Chondrocyte (in vitro differentiated cells): ENCODE measurements at regions not wholly inside any gene's neighbourhood (a gene's known extent, or its start where the extent isn't known, plus 50 kb on each side); places are given as distances from the start of the nearest gene placed in this dataset.

ENCODE experiments used
- DNase-seq: peaks from one replicate; pipeline ENCODE4 v3.0.0; 2021; ENCODE audit warnings: mixed read lengths, low spot score
- H3K27ac Mint-ChIP-seq: one replicate; pipeline ENCODE4 v1.8.0; 2021; ENCODE audit warnings: mild to moderate bottlenecking, moderate library complexity, mixed read lengths; ENCODE audit not compliant: unreplicated experiment
- H3K27me3 Mint-ChIP-seq: 2 replicates; pipeline ENCODE4 v1.8.0; 2021; ENCODE audit warnings: low read depth, mixed read lengths
- H3K36me3 Mint-ChIP-seq: 2 replicates; pipeline ENCODE4 v1.8.0; 2021; ENCODE audit warnings: low read depth, mixed read lengths
- H3K4me1 Mint-ChIP-seq: 2 replicates; pipeline ENCODE4 v1.8.0; 2021; ENCODE audit warnings: low read depth, mild to moderate bottlenecking, mixed read lengths
- H3K4me3 Mint-ChIP-seq: one replicate; pipeline ENCODE4 v1.8.0; 2021; ENCODE audit warnings: mild to moderate bottlenecking, moderate library complexity, mixed read lengths; ENCODE audit not compliant: unreplicated experiment
- H3K9me3 Mint-ChIP-seq: 2 replicates; pipeline ENCODE4 v1.8.0; 2021; ENCODE audit warnings: low read depth, mixed read lengths
- TF ChIP-seq, protein P1 (sequence below): fragments of 200-600 bp; sonication (generic); IDR thresholded peaks from 2 replicates; pipeline ENCODE4 v1.5.0; 2021; ENCODE audit warnings: antibody characterized with exemption, mild to moderate bottlenecking, moderate library complexity

DNA sequence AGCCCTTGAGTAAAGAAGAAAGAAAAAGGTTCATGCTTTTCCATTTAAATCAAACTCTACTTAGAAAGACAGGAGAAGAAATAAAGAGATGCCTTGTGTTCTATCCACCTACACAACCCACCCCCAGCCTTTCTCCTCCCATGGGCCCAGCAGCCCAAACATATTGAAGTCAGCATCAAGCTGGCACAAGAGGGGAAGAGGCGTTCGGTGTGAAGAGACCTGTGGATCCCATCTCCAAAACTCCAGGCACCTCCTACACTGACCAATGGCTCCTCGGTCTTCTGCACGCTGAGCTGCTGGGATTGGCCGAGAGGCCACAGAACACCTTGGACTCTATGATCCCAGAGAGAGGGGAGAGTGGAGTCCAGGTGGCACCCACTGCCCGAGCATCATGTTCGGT lies 66.0 kb upstream of the CELF2 start:
- no peak overlapping the region for H3K27ac Mint-ChIP-seq
- no peaks in the 10 kb centered on the region for H3K9me3 Mint-ChIP-seq
- DNase-seq = no peak
- no peaks in the 10 kb centered on the region for H3K27me3 Mint-ChIP-seq
- no peaks in the 10 kb centered on the region for H3K36me3 Mint-ChIP-seq
- no peak overlapping the region for H3K4me3 Mint-ChIP-seq
- no peaks in the 10 kb centered on the region for H3K4me1 Mint-ChIP-seq
- TF ChIP-seq, protein P1, sequence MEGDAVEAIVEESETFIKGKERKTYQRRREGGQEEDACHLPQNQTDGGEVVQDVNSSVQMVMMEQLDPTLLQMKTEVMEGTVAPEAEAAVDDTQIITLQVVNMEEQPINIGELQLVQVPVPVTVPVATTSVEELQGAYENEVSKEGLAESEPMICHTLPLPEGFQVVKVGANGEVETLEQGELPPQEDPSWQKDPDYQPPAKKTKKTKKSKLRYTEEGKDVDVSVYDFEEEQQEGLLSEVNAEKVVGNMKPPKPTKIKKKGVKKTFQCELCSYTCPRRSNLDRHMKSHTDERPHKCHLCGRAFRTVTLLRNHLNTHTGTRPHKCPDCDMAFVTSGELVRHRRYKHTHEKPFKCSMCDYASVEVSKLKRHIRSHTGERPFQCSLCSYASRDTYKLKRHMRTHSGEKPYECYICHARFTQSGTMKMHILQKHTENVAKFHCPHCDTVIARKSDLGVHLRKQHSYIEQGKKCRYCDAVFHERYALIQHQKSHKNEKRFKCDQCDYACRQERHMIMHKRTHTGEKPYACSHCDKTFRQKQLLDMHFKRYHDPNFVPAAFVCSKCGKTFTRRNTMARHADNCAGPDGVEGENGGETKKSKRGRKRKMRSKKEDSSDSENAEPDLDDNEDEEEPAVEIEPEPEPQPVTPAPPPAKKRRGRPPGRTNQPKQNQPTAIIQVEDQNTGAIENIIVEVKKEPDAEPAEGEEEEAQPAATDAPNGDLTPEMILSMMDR = no peak

DNA sequence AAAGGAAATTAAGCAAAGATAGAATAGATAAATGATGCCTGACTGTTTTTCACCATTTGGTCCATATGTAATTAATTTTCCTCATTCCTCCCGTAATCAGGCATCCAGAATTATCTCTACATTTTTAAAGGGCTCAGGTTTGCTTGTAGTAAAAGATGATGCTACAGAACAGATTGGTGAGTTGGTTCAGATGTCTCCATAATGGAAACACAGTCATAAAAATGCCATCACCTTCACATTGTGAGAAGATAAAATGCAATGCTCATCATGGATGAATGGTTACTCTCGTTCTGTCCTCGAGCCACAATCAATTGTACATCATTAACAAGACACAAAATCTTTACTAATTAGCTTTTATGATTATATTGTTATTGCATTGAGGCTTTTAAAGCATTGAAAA lies 64.9 kb upstream of the CELF2 start:
- H3K4me3 Mint-ChIP-seq = no peak overlapping the region
- TF ChIP-seq, protein P1 = no peak
- H3K9me3 Mint-ChIP-seq = no peaks in the 10 kb centered on the region
- H3K27me3 Mint-ChIP-seq = no peaks in the 10 kb centered on the region
- H3K27ac Mint-ChIP-seq = no peak overlapping the region
- H3K36me3 Mint-ChIP-seq = no peaks in the 10 kb centered on the region
- DNase-seq = no peak
- no peaks in the 10 kb centered on the region for H3K4me1 Mint-ChIP-seq

DNA sequence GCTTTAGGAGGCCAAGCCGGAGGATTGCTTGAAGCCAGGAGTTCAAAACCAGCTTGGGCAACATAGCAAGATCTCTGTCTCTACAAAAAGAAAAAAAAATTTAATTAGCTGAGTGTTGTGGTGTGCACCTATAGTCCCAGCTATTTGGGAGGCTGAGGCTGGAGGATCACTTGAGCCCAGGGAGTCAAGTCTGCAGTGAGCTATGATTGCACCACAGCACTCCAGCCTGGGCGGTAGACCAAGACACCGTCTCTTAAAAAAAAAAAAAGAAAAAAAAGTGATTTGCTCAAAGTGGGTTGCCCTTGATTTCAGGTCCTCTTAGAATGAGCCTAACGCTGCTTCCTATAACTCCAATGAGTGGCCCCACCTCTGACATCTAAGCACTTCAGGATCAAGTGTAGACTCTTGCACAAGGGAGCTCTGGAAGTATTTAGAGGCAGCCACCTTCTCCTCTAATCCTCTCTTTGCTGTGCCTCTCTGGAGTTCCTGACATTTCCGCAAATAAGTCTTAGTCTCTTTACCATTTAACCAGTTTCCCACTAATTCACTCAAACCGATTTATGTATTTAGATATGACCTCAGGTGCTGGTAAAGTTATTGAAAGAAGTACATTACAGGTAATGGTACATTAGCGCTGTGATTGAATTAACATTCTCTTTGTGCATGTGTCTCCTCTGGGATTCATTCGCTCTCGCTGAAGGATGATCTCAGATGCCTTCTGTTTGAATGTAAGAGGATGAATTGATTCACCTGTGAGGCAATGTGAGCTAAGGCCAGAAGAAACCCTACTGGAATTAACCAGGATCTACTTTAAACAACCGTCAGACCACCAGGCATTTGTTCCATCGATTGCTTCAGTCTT lies 60.8 kb upstream of the CELF2 start:
- H3K27me3 Mint-ChIP-seq = no peaks in the 10 kb centered on the region
- no peak for DNase-seq
- no peaks in the 10 kb centered on the region for H3K36me3 Mint-ChIP-seq
- no peaks in the 10 kb centered on the region for H3K9me3 Mint-ChIP-seq
- H3K4me3 Mint-ChIP-seq = no peak overlapping the region
- H3K27ac Mint-ChIP-seq = no peak overlapping the region
- H3K4me1 Mint-ChIP-seq = no peaks in the 10 kb centered on the region
- TF ChIP-seq, protein P1 = no peak

DNA sequence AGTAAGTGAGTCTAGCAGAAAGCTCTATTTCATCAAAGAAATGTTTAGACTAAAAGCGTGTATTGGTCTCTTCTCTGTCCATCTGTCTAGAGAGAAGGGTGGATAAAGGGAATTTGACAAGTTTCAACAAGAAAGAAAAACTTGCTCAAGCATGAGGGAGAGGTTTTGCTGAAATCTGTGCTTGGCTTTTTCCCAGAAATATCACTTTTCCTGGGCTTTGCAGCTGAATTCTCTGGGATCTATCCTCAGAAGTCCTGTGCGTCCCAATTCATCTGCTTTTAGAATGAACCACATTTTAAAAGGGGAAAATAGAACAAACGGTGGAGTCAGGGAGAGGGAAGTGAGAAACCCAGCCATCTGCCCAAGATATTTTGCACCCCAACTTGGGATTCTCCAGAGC lies 59.6 kb upstream of the CELF2 start:
- no peak for DNase-seq
- H3K36me3 Mint-ChIP-seq = no peaks in the 10 kb centered on the region

DNA sequence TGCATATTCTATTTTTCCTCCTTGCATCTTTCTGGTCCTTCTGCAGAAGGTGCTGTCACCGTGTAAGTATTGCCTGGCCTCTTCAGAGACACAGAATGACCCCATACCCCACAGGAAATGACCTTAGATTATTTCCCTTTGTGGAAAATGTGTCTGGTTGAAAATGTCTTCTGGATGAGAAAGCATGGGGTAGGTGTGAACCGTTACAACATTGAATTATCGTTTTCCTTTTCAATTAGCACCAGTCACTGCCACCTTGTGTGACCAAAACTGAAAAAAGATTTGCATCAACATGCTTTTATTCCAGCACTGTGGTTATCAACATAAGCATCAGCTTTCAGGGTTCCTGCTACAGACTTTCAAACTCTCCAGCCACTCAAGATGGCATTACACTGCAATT lies 58.0 kb upstream of the CELF2 start:
- no peaks in the 10 kb centered on the region for H3K36me3 Mint-ChIP-seq
- no peak overlapping the region for H3K27ac Mint-ChIP-seq
- no peaks in the 10 kb centered on the region for H3K4me1 Mint-ChIP-seq
- H3K4me3 Mint-ChIP-seq = no peak overlapping the region
- H3K9me3 Mint-ChIP-seq = no peaks in the 10 kb centered on the region
- H3K27me3 Mint-ChIP-seq = no peaks in the 10 kb centered on the region
- TF ChIP-seq, protein P1 = no peak
- no peak for DNase-seq

More for the DNA sequence above, 59.6 kb upstream of the CELF2 start:
- Mint-ChIP-seq H3K27me3 (no peaks in the 10 kb centered on the region), H3K9me3 (no peaks in the 10 kb centered on the region), H3K4me3 (no peak overlapping the region), H3K4me1 (no peaks in the 10 kb centered on the region), H3K27ac (no peak overlapping the region)
- TF ChIP-seq, protein P1 = no peak
